Mammary epithelial cell (primary cell): ENCODE measurements at regions not wholly inside any gene's neighbourhood (a gene's known extent, or its start where the extent isn't known, plus 50 kb on each side); places are given as distances from the start of the nearest gene placed in this dataset.

Source experiments
- EZH2 ChIP-seq: IDR thresholded peaks from 2 replicates; pipeline ENCODE4 v1.6.1; 2012; ENCODE audit warnings: low read length, inconsistent platforms, borderline replicate concordance
- TF ChIP-seq, protein P1 (sequence below), 2 donors: IDR thresholded peaks in 1 of 2; conservative IDR thresholded peaks in 1 of 2; 2 replicates each; pipeline ENCODE4 v1.5.1; 2011 to 2012; ENCODE audit warnings: inconsistent platforms in 2 of 2, low read length in 2 of 2, mild to moderate bottlenecking in 2 of 2, control low read depth in 1 of 2, low read depth in 1 of 2; ENCODE audit not compliant: insufficient read depth in 1 of 2; ENCODE audit errors: extremely low read depth in 1 of 2

DNA sequence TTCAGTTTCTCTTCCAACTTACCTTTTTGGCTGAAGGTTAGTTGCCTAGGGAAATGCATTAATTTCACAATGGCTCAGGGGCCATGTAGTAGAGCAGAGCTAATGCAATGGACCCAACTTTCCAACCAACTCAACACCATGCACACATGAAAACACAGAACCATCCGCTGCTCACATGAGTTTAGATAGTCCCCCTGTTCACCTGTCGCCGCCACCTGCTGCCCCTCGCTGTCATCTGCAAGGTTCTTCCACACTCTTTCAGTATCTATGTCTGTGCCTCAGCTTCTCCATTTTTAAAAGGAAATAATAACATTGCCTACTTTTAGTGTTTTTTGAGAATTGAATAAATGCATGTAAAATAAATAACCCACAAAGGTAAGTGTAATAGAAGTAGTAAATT lies 585.6 kb downstream of the ETNK1 start:
- TF ChIP-seq, protein P1, sequence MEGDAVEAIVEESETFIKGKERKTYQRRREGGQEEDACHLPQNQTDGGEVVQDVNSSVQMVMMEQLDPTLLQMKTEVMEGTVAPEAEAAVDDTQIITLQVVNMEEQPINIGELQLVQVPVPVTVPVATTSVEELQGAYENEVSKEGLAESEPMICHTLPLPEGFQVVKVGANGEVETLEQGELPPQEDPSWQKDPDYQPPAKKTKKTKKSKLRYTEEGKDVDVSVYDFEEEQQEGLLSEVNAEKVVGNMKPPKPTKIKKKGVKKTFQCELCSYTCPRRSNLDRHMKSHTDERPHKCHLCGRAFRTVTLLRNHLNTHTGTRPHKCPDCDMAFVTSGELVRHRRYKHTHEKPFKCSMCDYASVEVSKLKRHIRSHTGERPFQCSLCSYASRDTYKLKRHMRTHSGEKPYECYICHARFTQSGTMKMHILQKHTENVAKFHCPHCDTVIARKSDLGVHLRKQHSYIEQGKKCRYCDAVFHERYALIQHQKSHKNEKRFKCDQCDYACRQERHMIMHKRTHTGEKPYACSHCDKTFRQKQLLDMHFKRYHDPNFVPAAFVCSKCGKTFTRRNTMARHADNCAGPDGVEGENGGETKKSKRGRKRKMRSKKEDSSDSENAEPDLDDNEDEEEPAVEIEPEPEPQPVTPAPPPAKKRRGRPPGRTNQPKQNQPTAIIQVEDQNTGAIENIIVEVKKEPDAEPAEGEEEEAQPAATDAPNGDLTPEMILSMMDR (conservative IDR thresholded peaks at IDR 0.05 in 1 of 2, IDR thresholded peaks at IDR 0.05 in 1 of 2; ENCODE audit: extremely low read depth in 1 of 2, insufficient read depth in 1 of 2, low read depth in 1 of 2, low read length in 2 of 2): no peak
- no peak for TF ChIP-seq EZH2
